ENCODE measurements at regions not wholly inside any gene's neighbourhood (a gene's known extent, or its start where the extent isn't known, plus 50 kb on each side); places are given as distances from the start of the nearest gene placed in this dataset.

GRCh38 chr20:40320517-40321011 is 368.5 kb downstream of the MAFB start:
- DNase-seq (ENCODE audit: low read depth, low spot score): no peak

DNA sequence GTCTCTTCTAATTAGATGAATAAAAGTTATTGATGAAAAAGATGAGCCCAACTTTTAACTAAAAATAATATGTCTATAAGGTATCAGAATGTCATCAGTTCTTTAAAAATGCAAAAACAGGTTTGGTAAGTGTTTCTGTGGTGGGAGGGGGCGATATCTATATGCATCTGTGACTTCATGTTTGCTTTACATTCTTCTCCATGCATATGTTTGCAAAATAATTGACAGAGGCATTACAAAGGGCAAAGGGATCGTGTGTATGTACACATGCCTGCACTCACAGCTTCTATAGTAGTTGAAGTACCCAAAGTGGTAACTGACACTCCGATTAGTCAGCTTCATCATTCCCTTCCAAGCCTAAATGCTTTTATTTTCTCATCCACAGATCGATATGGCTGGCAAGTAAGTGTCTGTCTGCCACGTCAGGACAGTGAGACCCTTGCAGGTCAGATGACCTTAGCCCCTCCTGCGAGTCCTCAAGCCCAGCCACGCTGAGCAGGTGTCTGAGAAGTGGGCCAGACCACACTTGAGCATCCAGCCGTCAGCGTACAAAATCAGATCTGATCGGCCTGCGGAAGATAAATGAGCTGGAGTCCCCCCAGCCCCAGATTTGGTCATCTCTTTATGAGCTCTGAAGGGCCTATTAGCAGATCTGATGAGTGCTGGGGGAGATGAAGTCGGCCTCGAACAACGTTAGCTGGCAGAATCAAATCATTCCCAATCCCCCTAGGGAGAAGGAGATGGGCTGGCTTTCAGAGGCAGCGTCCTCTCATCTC is 369.1 kb downstream of the MAFB start:
- no peak for DNase-seq (ENCODE audit: low read depth, low spot score)

GRCh38 chr20:40319056-40319455 is 370.0 kb downstream of the MAFB start:
- no peak for DNase-seq (ENCODE audit: low read depth, low spot score)

- DNase-seq (ENCODE audit: low read depth, low spot score): no peak
Observed at GRCh38 chr20:40317156-40317790, 371.8 kb downstream of the MAFB start.

DNA sequence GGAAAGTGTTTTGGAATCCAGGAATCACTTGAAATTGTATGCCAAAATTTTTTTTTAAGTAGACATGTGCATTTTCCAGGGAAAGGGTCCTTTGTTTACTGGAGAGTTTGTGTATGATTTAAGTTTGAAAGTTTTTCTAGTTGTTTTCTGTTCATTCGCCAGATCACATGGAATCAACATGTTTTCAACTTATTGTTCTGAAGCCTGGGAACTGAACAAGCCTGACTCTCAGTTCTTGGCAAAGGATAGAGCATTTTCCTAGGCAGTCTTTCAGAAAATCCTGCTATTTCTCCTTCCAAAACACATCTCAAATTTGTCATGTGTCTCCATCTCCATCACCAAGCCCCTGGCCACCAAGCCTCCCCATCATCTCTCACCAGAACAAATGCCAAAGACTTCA is 374.8 kb downstream of the MAFB start:
- no peak for DNase-seq (ENCODE audit: low read depth, low spot score)

DNA sequence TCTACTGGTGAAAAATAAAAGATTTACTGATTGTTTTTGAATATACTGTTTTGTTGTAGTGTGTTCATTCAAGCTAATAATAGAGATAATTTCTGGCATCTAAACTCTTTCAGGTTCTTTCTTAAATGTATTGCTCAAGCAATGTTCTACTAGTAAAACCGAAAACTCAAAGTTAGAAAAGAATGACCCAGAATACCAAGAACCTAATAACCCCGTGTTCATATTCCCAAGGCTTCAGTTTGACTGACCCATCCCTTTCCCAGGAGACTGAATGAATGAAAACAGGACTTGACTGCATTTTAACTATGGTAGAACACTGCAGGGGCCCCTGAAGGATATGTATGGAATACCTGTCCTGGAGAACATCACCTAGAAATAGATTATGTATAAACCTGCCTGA is 375.3 kb downstream of the MAFB start:
- no peak for DNase-seq (ENCODE audit: low read depth, low spot score)

GRCh38 chr20:40309731-40310130 is 379.3 kb downstream of the MAFB start:
- no peak for DNase-seq (ENCODE audit: low read depth, low spot score)

DNA sequence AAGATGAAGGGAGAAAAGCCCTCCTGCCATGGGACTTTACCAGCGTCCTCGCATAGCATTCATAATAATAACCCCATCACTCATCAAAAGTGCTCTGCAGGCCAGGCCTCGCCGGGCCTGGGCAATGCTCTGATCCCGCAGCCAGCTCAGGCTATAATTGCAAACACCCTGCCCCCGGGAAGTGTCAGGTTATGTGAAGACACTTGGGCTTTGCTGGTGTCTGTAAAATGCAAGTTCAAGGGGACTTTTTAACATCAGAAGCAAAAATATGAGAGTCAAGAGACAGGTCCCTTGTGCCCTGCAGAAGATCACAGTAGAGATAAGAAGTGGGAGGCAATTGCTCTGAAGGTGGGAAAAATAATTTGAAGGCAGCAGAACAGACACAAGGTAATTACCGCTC is 381.0 kb downstream of the MAFB start:
- DNase-seq (ENCODE audit: low read depth, low spot score): no peak

- DNase-seq (ENCODE audit: low read depth, low spot score): no peak
Observed at GRCh38 chr20:40307268-40307667, 381.8 kb downstream of the MAFB start.

GRCh38 chr20:40305303-40305702 is 383.7 kb downstream of the MAFB start:
- no peak for DNase-seq (ENCODE audit: low read depth, low spot score)

DNA sequence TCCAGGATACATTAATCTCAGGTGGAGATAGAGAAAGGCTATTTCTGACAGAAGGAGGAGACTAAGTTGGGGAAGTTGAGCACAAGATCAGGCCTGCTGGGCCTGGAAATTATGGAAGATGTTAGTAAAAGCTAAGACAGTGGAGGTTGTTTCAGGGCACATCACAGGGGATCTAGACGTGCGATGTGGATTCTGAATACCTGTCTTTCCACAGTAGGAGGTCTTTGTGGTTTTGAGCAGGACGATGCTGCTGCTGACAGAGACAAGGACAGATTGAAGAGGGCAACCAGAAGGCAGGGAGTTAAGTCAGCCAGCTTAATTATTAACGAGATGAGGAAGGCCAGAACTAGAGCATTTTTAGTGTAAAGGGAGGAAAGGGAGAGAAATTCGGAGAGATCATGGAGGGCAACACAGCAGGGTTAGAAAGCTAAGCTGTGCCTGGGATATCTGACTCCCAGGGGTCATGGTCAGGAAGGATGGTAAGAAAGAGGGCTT is 384.9 kb downstream of the MAFB start:
- no peak for DNase-seq (ENCODE audit: low read depth, low spot score)

DNA sequence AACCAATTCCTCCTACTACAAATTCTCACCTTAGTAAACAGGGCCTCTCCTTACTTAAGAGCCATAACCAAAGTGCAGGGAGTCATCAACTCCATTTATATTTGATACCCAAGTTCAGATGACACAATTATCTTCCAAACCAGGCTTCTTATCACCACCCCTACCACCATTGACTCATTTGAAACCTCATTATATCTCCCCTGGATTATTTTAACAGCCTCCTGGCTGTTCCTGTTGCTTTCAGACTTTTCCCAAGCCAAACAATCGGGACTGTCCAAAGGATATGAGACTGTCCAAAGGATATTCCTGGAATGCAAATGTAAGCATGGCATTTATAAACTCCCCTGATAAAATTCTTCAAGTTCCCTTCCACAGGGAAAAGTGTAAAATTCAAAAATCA is 394.3 kb downstream of the MAFB start:
- no peak for DNase-seq (ENCODE audit: low read depth, low spot score)

GRCh38 chr20:40294175-40294574 is 394.9 kb downstream of the MAFB start:
- no peak for DNase-seq (ENCODE audit: low read depth, low spot score)

DNA sequence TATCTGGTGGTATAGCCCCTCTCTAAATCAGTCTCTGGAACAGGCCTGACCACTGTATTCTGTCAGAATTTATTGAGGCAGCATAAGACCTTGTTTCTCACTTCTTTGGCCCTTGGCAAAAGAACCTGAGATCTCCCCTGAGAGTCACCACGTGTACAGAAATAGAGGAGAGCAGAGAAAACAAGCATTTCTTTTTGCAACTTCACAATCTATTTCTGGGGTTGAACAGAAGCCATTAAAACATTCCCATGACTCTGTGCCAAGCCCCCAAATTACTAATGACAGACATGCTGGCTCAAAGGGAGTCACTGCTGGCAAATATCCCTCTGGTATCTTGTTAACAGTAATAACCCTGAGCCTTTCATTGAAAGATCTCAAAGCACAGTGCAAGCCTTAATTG is 395.3 kb downstream of the MAFB start:
- no peak for DNase-seq (ENCODE audit: low read depth, low spot score)

- no peak for DNase-seq (ENCODE audit: low read depth, low spot score)
Observed at GRCh38 chr20:40291493-40292135, 397.4 kb downstream of the MAFB start.

DNA sequence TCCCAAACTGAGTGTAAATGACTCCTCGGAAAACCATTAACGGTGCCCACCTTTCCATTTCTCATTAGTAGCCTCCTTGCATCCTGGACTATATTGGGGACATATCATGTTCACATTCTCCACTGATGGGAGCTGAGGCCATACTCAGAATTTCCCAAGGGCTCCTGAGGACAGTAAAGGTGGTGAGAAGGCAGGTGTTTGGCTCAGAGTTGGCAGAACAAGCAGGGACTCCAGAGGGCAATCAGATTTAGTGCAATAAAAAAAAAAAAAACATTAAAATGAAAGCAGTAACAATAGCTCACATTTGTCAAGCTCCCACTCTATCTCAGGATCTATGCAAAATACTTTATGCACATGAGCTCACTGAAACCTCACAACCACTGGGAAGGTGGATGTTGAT is 401.4 kb downstream of the MAFB start:
- DNase-seq (ENCODE audit: low read depth, low spot score): no peak

GRCh38 chr20:40286975-40287531 is 402.0 kb downstream of the MAFB start:
- DNase-seq (ENCODE audit: low read depth, low spot score): no peak

- DNase-seq (ENCODE audit: low read depth, low spot score): no peak
Observed at GRCh38 chr20:40284611-40285010, 404.4 kb downstream of the MAFB start.

DNA sequence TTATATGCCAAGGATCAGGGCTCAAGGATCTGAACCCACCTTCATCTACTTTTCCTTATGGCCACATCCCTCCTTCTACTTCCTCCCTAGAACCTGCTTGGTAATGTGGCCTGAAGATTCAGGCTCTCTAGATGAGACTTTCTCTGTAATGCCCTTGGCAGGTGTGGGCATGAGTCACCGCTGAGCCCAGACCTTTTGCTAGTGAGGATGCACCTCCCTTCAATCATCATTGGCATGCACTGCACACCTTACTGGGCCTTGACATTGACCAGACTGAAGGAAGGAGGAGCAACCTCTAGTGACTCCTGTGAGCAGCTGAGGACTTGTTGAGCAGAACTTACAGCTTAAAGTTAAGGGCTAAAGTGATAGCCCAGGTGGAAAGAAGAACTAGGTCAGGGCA is 405.3 kb downstream of the MAFB start:
- DNase-seq (ENCODE audit: low read depth, low spot score): no peak

GRCh38 chr20:40282941-40283340 is 406.1 kb downstream of the MAFB start:
- DNase-seq (ENCODE audit: low read depth, low spot score): no peak

DNA sequence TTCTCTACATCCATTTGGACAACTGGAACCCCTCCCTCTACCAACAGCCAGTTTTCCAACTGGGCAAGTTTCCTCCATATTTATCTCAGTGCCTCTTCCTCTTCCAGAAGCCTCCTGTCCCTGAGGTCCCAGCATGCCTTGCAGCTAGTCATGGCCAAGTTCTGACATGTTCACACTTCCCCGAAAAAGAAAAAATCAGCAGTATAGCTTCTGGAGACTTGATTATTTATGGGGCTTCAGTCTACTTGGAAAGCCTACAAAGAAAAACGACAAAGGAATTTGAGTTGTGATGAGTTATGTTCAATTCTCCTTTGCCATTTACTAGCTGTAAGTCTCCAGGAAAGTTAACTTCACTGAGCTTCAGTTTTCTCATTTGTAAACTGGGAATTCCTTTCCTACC is 406.5 kb downstream of the MAFB start:
- DNase-seq (ENCODE audit: low read depth, low spot score): no peak

- DNase-seq (ENCODE audit: low read depth, low spot score): no peak
Observed at GRCh38 chr20:40280616-40281015, 408.4 kb downstream of the MAFB start.
